ENCODE measurements at regions not wholly inside any gene's neighbourhood (a gene's known extent, or its start where the extent isn't known, plus 50 kb on each side); places are given as distances from the start of the nearest gene placed in this dataset.

- no peak for DNase-seq (ENCODE audit: low read depth)
- TF ChIP-seq CTCF (IDR thresholded peaks at IDR 0.05; ENCODE audit: insufficient read depth, low read depth, low read length, missing control alignments) = no peak
These were observed 213.9 kb upstream of the C11orf87 start for GRCh38 chr11:109208121-109208520.

GRCh38 chr11:109209572-109209971 is 212.4 kb upstream of the C11orf87 start:
- no peak for DNase-seq (ENCODE audit: low read depth)
- no peak for TF ChIP-seq CTCF (IDR thresholded peaks at IDR 0.05; ENCODE audit: insufficient read depth, low read depth, low read length, missing control alignments)
- H3K4me3 ChIP-seq (ENCODE audit: low read length) = no peak overlapping the region

More at GRCh38 chr11:109208121-109208520, 213.9 kb upstream of the C11orf87 start:
- H3K4me3 ChIP-seq (ENCODE audit: low read length) = no peak overlapping the region

GRCh38 chr11:109221190-109221589 is 200.8 kb upstream of the C11orf87 start:
- no peak for DNase-seq (ENCODE audit: low read depth)
- no peak for TF ChIP-seq CTCF (IDR thresholded peaks at IDR 0.05; ENCODE audit: insufficient read depth, low read depth, low read length, missing control alignments)
- no peak overlapping the region for H3K4me3 ChIP-seq (ENCODE audit: low read length)

- H3K4me3 ChIP-seq (ENCODE audit: low read length) = no peak overlapping the region
- no peak for DNase-seq (ENCODE audit: low read depth)
- TF ChIP-seq CTCF (IDR thresholded peaks at IDR 0.05; ENCODE audit: insufficient read depth, low read depth, low read length, missing control alignments) = no peak
These were observed 199.2 kb upstream of the C11orf87 start for GRCh38 chr11:109222761-109223160.

- no peak for TF ChIP-seq CTCF (IDR thresholded peaks at IDR 0.05; ENCODE audit: insufficient read depth, low read depth, low read length, missing control alignments)
- no peak for DNase-seq (ENCODE audit: low read depth)
- H3K4me3 ChIP-seq (ENCODE audit: low read length) = no peak overlapping the region
These were observed 198.5 kb upstream of the C11orf87 start for GRCh38 chr11:109223451-109223850.

GRCh38 chr11:109229682-109230081 is 192.3 kb upstream of the C11orf87 start:
- TF ChIP-seq CTCF (IDR thresholded peaks at IDR 0.05; ENCODE audit: insufficient read depth, low read depth, low read length, missing control alignments) = no peak
- H3K4me3 ChIP-seq (ENCODE audit: low read length) = no peak overlapping the region
- no peak for DNase-seq (ENCODE audit: low read depth)

- no peak for TF ChIP-seq CTCF (IDR thresholded peaks at IDR 0.05; ENCODE audit: insufficient read depth, low read depth, low read length, missing control alignments)
- H3K4me3 ChIP-seq (ENCODE audit: low read length) = no peak overlapping the region
- no peak for DNase-seq (ENCODE audit: low read depth)
These were observed 185.8 kb upstream of the C11orf87 start for GRCh38 chr11:109236188-109236587.
